WTC11 (cell line): ENCODE measurements at regions not wholly inside any gene's neighbourhood (a gene's known extent, or its start where the extent isn't known, plus 50 kb on each side); places are given as distances from the start of the nearest gene placed in this dataset.

Experiments
- ATAC-seq: fragments of 200-7000 bp; cut with Tn5 transposase; 2 replicates; pipeline ENCODE4 v1.10.0; 2021; ENCODE audit warnings: mild to moderate bottlenecking, moderate library complexity
- CTCF ChIA-PET: fragments of 300-600 bp; sonication (Branson Sonifier 250); formaldehyde crosslinking; loops from one replicate; lab custom pipeline; 2021; ENCODE audit warnings: antibody characterized with exemption; lab: Charles Lee
- POLR2A ChIA-PET: fragments of 350-600 bp; sonication (Branson Sonifier 250); formaldehyde crosslinking; loops from one replicate; lab custom pipeline; 2021; ENCODE audit warnings: antibody characterized with exemption; lab: Charles Lee
- DNase-seq: peaks from one replicate; pipeline ENCODE4 v3.0.0; 2021; ENCODE audit warnings: low spot score
- H3K27ac Mint-ChIP-seq: 2 replicates; pipeline ENCODE4 v1.8.0; 2021; ENCODE audit warnings: mixed read lengths
- H3K27me3 Mint-ChIP-seq: 2 replicates; pipeline ENCODE4 v1.8.0; 2021; ENCODE audit warnings: low read depth, mild to moderate bottlenecking, moderate library complexity, mixed read lengths
- H3K36me3 Mint-ChIP-seq: 2 replicates; pipeline ENCODE4 v1.8.0; 2021; ENCODE audit warnings: mixed read lengths
- H3K4me1 Mint-ChIP-seq: 2 replicates; pipeline ENCODE4 v1.8.0; 2022; ENCODE audit warnings: mixed read lengths
- H3K4me3 Mint-ChIP-seq: 2 replicates; pipeline ENCODE4 v1.8.0; 2021; ENCODE audit warnings: mild to moderate bottlenecking, moderate library complexity, mixed read lengths
- H3K9me3 Mint-ChIP-seq: 2 replicates; pipeline ENCODE4 v1.8.0; 2021; ENCODE audit warnings: mixed read lengths
- AFF4 ChIP-seq: sonication (generic); formaldehyde crosslinking; IDR thresholded peaks from 2 replicates; pipeline ENCODE4 v1.8.1; 2023; ENCODE audit warnings: mild to moderate bottlenecking, missing genetic modification reagents, borderline replicate concordance
- AR ChIP-seq: fragments of 250-450 bp; sonication (Bioruptor Pico); IDR thresholded peaks from 2 replicates; pipeline ENCODE4 v1.9.0; 2021; ENCODE audit warnings: mild to moderate bottlenecking
- CDX4 ChIP-seq: fragments of 250-450 bp; sonication (Bioruptor Pico); IDR thresholded peaks from 2 replicates; pipeline ENCODE4 v1.9.0; 2021; ENCODE audit warnings: moderate library complexity, mild to moderate bottlenecking, inconsistent platforms, borderline replicate concordance
- CREB1 ChIP-seq: sonication (generic); formaldehyde crosslinking; IDR thresholded peaks from 2 replicates; pipeline ENCODE4 v1.8.0; 2023; ENCODE audit warnings: mild to moderate bottlenecking, missing genetic modification reagents
- CTCF ChIP-seq: fragments of 200-600 bp; IDR thresholded peaks from 2 replicates; pipeline ENCODE4 v1.8.0; 2022; ENCODE audit warnings: antibody characterized with exemption
- ELF4 ChIP-seq: sonication (generic); formaldehyde crosslinking; IDR thresholded peaks from 2 replicates; pipeline ENCODE4 v1.8.1; 2022; ENCODE audit warnings: low read depth, mild to moderate bottlenecking, moderate library complexity, missing genetic modification reagents
- ERG ChIP-seq: fragments of 250-450 bp; sonication (Bioruptor Pico); IDR thresholded peaks from 2 replicates; pipeline ENCODE4 v1.8.0; 2021; ENCODE audit warnings: mild to moderate bottlenecking
- ETV6 ChIP-seq: sonication (generic); formaldehyde crosslinking; IDR thresholded peaks from 2 replicates; pipeline ENCODE4 v1.8.1; 2022; ENCODE audit warnings: mild to moderate bottlenecking, missing genetic modification reagents
- MXD4 ChIP-seq: fragments of 250-450 bp; sonication (Bioruptor Pico); IDR thresholded peaks from 2 replicates; pipeline ENCODE4 v1.8.0; 2021; ENCODE audit warnings: mild to moderate bottlenecking, moderate library complexity, borderline replicate concordance
- NFE2L1 ChIP-seq: sonication (generic); formaldehyde crosslinking; IDR thresholded peaks from 2 replicates; pipeline ENCODE4 v1.8.1; 2023; ENCODE audit warnings: missing genetic modification reagents
- PRDM15 ChIP-seq: sonication (generic); formaldehyde crosslinking; IDR thresholded peaks from 2 replicates; pipeline ENCODE4 v1.8.0; 2022; ENCODE audit warnings: missing genetic modification reagents
- USF2 ChIP-seq: sonication (generic); formaldehyde crosslinking; IDR thresholded peaks from 2 replicates; pipeline ENCODE4 v1.8.1; 2023; ENCODE audit warnings: mild to moderate bottlenecking, missing genetic modification reagents, moderate library complexity
- ZBTB43 ChIP-seq: sonication (generic); formaldehyde crosslinking; IDR thresholded peaks from 2 replicates; pipeline ENCODE4 v1.8.1; 2023; ENCODE audit warnings: mild to moderate bottlenecking, missing genetic modification reagents
- ZNF263 ChIP-seq: sonication (generic); formaldehyde crosslinking; IDR thresholded peaks from 2 replicates; pipeline ENCODE4 v1.8.1; 2022; ENCODE audit warnings: low read depth, mild to moderate bottlenecking, moderate library complexity, missing genetic modification reagents
- ZNF671 ChIP-seq: fragments of 250-450 bp; sonication (Bioruptor Pico); IDR thresholded peaks from 2 replicates; pipeline ENCODE4 v1.8.0; 2021; ENCODE audit warnings: mild to moderate bottlenecking

- TF ChIP-seq PRDM15 (CRISPR knock-in tag), result no peak
- no peak for TF ChIP-seq CREB1 (CRISPR knock-in tag)
- no peak for TF ChIP-seq AR
- no peak for TF ChIP-seq ZNF263
- no peak for TF ChIP-seq CDX4 (CRISPR knock-in tag)
Observed at GRCh38 chr10:27364028-27364427, 123.4 kb upstream of the ACBD5 start (continued).

GRCh38 chr10:27360581-27361172, 120.1 kb upstream of the ACBD5 start:
- Mint-ChIP-seq H3K9me3 (no peaks in the 10 kb centered on the region), H3K27me3 (no peaks in the 10 kb centered on the region; the same call in 1 of the 2 replicates), H3K4me1 (no peaks in the 10 kb centered on the region), H3K4me3 (no peak overlapping the region), H3K27ac (no peak overlapping the region), H3K36me3 (no peaks in the 10 kb centered on the region)
- CTCF ChIA-PET, result interaction anchor here (1.2 kb wide), 1 partner anchor 9 kb away, joined by 3 read pairs; no protein-coding TSS in a partner anchor
- ATAC-seq, result peak; percentile 83
- peak; percentile 80 for DNase-seq
- TF ChIP-seq ETV6 (CRISPR knock-in tag), result no peak
- peak; percentile 78 for TF ChIP-seq CTCF
- POLR2A ChIA-PET, result no interaction called here

GRCh38 chr10:27359792-27360355, 119.3 kb upstream of the ACBD5 start:
- Mint-ChIP-seq H3K27ac (no peak overlapping the region), H3K36me3 (no peaks in the 10 kb centered on the region)
- ChIA-PET CTCF (interaction anchor here (0.6 to 1.2 kb wide), 3 partner anchors 10 to 804 kb away, joined by 3 read pairs; partner anchors contain the start of gene YME1L1), POLR2A (no interaction called here)
- no peak for TF ChIP-seq ZBTB43 (CRISPR knock-in tag)
- TF ChIP-seq USF2 (CRISPR knock-in tag), result no peak
- no peak for TF ChIP-seq NFE2L1 (CRISPR knock-in tag)
- TF ChIP-seq ELF4, result no peak
- no peak for TF ChIP-seq MXD4 (CRISPR knock-in tag)
- TF ChIP-seq ZNF671 (CRISPR knock-in tag), result no peak
- TF ChIP-seq AFF4 (CRISPR knock-in tag), result no peak
- TF ChIP-seq ERG (CRISPR knock-in tag), result no peak
- TF ChIP-seq, all 79 proteins: peak for 0
- Mint-ChIP-seq H3K4me1 (peaks cover 2% of the 10 kb centered on the region; the same call in 1 of the 2 replicates), H3K27me3 (no peaks in the 10 kb centered on the region; the same call in 1 of the 2 replicates), H3K4me3 (no peak overlapping the region), H3K9me3 (no peaks in the 10 kb centered on the region)
- ATAC-seq, result no peak
- no peak for DNase-seq
